ENCODE measurements at regions not wholly inside any gene's neighbourhood (a gene's known extent, or its start where the extent isn't known, plus 50 kb on each side); places are given as distances from the start of the nearest gene placed in this dataset.

GRCh38 chr16:7167626-7168025, 165.0 kb upstream of the RBFOX1 start:
- H3K4me3 ChIP-seq (ENCODE audit: low read depth, low read length), result no peak overlapping the region
- TF ChIP-seq, protein P1, sequence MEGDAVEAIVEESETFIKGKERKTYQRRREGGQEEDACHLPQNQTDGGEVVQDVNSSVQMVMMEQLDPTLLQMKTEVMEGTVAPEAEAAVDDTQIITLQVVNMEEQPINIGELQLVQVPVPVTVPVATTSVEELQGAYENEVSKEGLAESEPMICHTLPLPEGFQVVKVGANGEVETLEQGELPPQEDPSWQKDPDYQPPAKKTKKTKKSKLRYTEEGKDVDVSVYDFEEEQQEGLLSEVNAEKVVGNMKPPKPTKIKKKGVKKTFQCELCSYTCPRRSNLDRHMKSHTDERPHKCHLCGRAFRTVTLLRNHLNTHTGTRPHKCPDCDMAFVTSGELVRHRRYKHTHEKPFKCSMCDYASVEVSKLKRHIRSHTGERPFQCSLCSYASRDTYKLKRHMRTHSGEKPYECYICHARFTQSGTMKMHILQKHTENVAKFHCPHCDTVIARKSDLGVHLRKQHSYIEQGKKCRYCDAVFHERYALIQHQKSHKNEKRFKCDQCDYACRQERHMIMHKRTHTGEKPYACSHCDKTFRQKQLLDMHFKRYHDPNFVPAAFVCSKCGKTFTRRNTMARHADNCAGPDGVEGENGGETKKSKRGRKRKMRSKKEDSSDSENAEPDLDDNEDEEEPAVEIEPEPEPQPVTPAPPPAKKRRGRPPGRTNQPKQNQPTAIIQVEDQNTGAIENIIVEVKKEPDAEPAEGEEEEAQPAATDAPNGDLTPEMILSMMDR (IDR thresholded peaks at IDR 0.05; ENCODE audit: low read depth, low read length), result no peak

- TF ChIP-seq, protein P1 (IDR thresholded peaks at IDR 0.05; ENCODE audit: low read depth, low read length), result no peak
- H3K4me3 ChIP-seq (ENCODE audit: low read depth, low read length), result no peak overlapping the region
Measured at GRCh38 chr16:7161891-7162290, 170.8 kb upstream of the RBFOX1 start.

GRCh38 chr16:7160093-7160492, 172.6 kb upstream of the RBFOX1 start:
- no peak overlapping the region for H3K4me3 ChIP-seq (ENCODE audit: low read depth, low read length)
- TF ChIP-seq, protein P1 (IDR thresholded peaks at IDR 0.05; ENCODE audit: low read depth, low read length), result no peak

- TF ChIP-seq, protein P1 (IDR thresholded peaks at IDR 0.05; ENCODE audit: low read depth, low read length), result no peak
- H3K4me3 ChIP-seq (ENCODE audit: low read depth, low read length), result no peak overlapping the region
Measured at GRCh38 chr16:7158481-7158880, 174.2 kb upstream of the RBFOX1 start.

DNA sequence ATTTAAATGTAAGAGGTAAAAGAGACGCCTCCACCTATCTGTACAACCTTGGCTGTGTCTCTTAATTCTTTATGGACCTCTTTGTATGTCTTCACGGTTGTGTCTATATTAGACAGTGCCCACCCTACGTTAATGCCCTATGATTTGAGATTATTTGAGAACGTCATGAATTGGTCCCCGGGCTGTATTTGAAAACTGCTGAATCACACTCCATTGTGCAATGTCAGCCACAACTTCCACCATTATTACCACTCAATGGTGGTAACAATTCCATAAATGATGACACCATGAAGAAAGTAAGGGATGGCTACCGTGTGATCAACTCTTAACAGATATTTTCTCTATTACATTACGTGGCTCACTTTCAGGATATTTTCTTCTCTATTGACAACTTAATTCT, 182.4 kb upstream of the RBFOX1 start:
- TF ChIP-seq, protein P1 (IDR thresholded peaks at IDR 0.05; ENCODE audit: low read depth, low read length), result no peak
- no peak overlapping the region for H3K4me3 ChIP-seq (ENCODE audit: low read depth, low read length)

DNA sequence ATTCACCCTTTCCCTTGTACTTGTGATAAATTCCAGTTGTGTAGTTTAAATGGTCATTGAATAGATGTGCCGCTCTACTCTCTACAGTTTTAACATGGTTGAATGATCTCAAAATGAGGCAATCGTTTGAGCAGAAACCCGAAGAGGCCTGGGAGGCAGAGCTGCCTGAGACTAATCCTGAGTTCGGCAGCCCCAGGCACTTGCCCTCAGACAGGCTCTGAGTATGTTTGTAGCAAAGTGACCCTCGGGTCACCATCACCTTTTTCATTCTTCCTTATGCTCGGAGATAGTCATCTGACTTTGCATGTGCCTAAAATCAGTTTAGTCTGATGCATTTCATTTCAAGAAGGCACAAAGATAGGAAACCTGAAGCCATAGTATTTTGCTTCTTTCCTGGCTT, 184.0 kb upstream of the RBFOX1 start:
- H3K4me3 ChIP-seq (ENCODE audit: low read depth, low read length), result no peak overlapping the region
- TF ChIP-seq, protein P1 (IDR thresholded peaks at IDR 0.05; ENCODE audit: low read depth, low read length), result no peak

DNA sequence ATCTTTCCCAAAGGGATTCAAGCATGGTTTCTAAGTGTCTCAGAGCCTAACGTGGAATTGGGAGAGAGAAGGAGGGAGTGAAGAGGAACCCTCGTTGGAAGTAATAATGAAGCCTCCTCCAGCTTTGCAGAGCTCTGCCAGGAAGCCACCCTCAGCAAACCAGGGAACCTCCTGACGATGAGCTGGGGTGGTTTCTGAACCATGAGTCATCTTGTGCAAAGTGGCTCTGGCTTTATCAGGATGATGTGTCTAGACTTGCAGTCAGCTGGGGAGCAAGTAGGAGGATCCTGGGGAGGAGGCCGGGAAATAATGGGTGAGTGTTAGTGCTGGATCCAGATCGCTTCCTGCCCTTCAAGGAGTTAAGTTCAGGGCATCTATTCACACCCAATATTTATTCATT, 191.7 kb upstream of the RBFOX1 start:
- TF ChIP-seq, protein P1 (IDR thresholded peaks at IDR 0.05; ENCODE audit: low read depth, low read length), result no peak
- no peak overlapping the region for H3K4me3 ChIP-seq (ENCODE audit: low read depth, low read length)

All from WI38 (cell line).